ENCODE measurements at regions not wholly inside any gene's neighbourhood (a gene's known extent, or its start where the extent isn't known, plus 50 kb on each side); places are given as distances from the start of the nearest gene placed in this dataset.

DNA sequence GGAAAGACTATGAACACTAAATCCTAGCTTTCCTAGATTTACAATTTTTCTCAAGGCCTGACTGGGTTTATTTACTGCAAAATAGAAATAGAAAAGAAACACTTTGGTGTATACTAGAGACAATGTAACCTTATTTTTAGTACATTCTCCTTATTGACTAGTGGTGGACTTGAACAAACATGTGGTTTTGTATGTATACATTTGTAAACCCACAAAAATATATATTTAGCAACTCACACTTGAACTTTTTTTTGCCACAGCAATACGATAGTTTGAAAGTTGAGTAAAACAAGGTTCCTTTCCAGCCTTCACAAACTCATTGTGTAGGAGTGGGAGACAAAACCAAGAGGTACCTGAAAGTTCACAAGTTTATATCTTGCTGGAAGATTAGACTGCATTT lies 1633.4 kb upstream of the LRRTM1 start:
- no peak for ATAC-seq (ENCODE audit: insufficient read depth, low FRiP score)
- TF ChIP-seq CTCF (IDR thresholded peaks at IDR 0.05; ENCODE audit: control extremely low read depth, extremely low read depth) = no peak
- no peak overlapping the region for H3K27ac ChIP-seq (ENCODE audit: low read depth in 1 of 2, low read length in 1 of 2)
- no peaks in the 10 kb centered on the region for H3K9me3 ChIP-seq (ENCODE audit: control insufficient read depth in 4 of 4, insufficient read depth in 3 of 4, low read length in 3 of 4)
- peaks cover 0 to 8% (median 0%) of the 10 kb centered on the region in 5 donors for H3K4me1 ChIP-seq (ENCODE audit: control insufficient read depth in 5 of 5, insufficient read depth in 5 of 5, low read length in 5 of 5)
- H3K9ac ChIP-seq (ENCODE audit: insufficient read depth in 1 of 2, low read length in 2 of 2) = no peak overlapping the region
- no peak for DNase-seq
- 52 to 75% methylated on average over 1 of the region's 1 CpG for WGBS, 2 donors
- no peaks in the 10 kb centered on the region for H3K27me3 ChIP-seq (ENCODE audit: control insufficient read depth in 3 of 3, insufficient read depth in 3 of 3, low read length in 2 of 3)
- no peak overlapping the region for H3K4me3 ChIP-seq
- no peaks in the 10 kb centered on the region for H3K36me3 ChIP-seq (ENCODE audit: control insufficient read depth in 4 of 4, insufficient read depth in 4 of 4, low read length in 4 of 4)

- Histone ChIP-seq H3K36me3 (ENCODE audit: control insufficient read depth in 4 of 4, insufficient read depth in 4 of 4, low read length in 4 of 4) (no peaks in the 10 kb centered on the region), H3K27me3 (ENCODE audit: control insufficient read depth in 3 of 3, insufficient read depth in 3 of 3, low read length in 2 of 3) (no peaks in the 10 kb centered on the region), H3K27ac (ENCODE audit: low read depth in 1 of 2, low read length in 1 of 2) (no peak overlapping the region), H3K4me3 (no peak overlapping the region), H3K9ac (ENCODE audit: insufficient read depth in 1 of 2, low read length in 2 of 2) (no peak overlapping the region), H3K9me3 (ENCODE audit: control insufficient read depth in 4 of 4, insufficient read depth in 3 of 4, low read length in 3 of 4) (no peaks in the 10 kb centered on the region), H3K4me1 (ENCODE audit: control insufficient read depth in 5 of 5, insufficient read depth in 5 of 5, low read length in 5 of 5) (no peaks in the 10 kb centered on the region)
- 89 to 90% methylated on average over 4 of the region's 4 CpGs for WGBS, 2 donors
- TF ChIP-seq CTCF (IDR thresholded peaks at IDR 0.05; ENCODE audit: control extremely low read depth, extremely low read depth) = no peak
- no peak for DNase-seq
- no peak for ATAC-seq (ENCODE audit: insufficient read depth, low FRiP score)
Observed at GRCh38 chr2:81903534-81903933, 1599.0 kb upstream of the LRRTM1 start.

- DNase-seq (no peak), ATAC-seq (ENCODE audit: insufficient read depth, low FRiP score) (no peak)
- WGBS, 2 donors = 70 to 81% methylated on average over 3 of the region's 3 CpGs
- Histone ChIP-seq H3K27me3 (ENCODE audit: control insufficient read depth in 3 of 3, insufficient read depth in 3 of 3, low read length in 2 of 3) (no peaks in the 10 kb centered on the region), H3K27ac (ENCODE audit: low read depth in 1 of 2, low read length in 1 of 2) (no peak overlapping the region), H3K4me3 (no peak overlapping the region), H3K9ac (ENCODE audit: insufficient read depth in 1 of 2, low read length in 2 of 2) (no peak overlapping the region), H3K4me1 (ENCODE audit: control insufficient read depth in 5 of 5, insufficient read depth in 5 of 5, low read length in 5 of 5) (no peaks in the 10 kb centered on the region), H3K9me3 (ENCODE audit: control insufficient read depth in 4 of 4, insufficient read depth in 3 of 4, low read length in 3 of 4) (no peaks in the 10 kb centered on the region), H3K36me3 (ENCODE audit: control insufficient read depth in 4 of 4, insufficient read depth in 4 of 4, low read length in 4 of 4) (no peaks in the 10 kb centered on the region)
- TF ChIP-seq CTCF (IDR thresholded peaks at IDR 0.05; ENCODE audit: control extremely low read depth, extremely low read depth) = no peak
Observed at GRCh38 chr2:81901017-81901416, 1596.5 kb upstream of the LRRTM1 start.

DNA sequence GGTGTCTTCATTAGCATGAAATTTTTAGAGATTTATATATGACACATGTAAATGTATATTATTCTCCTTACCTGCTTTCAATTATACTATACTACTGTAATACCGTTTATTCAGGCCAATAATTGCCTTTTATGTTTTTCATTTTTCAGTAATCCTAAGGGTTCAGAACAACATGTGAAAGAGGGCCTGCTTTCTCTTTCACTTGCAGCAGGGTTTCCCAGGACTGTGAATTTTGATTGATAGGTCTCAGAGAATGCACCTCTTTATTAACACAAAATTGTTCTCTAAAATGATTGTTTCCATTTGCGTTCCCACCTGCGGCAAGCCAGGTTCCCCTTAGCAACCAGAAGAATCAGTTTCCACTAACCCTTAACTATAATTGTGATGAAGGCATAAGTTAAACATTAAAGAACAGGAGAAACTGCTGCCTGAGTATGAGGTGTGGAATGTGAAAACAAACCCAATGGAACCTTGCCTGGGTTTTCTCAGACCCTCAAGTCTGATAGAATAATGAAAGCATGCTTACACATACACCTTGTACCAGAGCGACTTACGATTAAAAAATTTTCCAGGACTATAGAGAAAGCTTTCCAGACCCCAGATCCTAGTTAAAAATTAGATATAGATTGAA lies 1591.2 kb upstream of the LRRTM1 start:
- WGBS, 2 donors = 70 to 83% methylated on average over 5 of the region's 5 CpGs
- no peaks in the 10 kb centered on the region for H3K9me3 ChIP-seq (ENCODE audit: control insufficient read depth in 4 of 4, insufficient read depth in 3 of 4, low read length in 3 of 4)
- no peaks in the 10 kb centered on the region for H3K4me1 ChIP-seq (ENCODE audit: control insufficient read depth in 5 of 5, insufficient read depth in 5 of 5, low read length in 5 of 5)
- H3K9ac ChIP-seq (ENCODE audit: insufficient read depth in 1 of 2, low read length in 2 of 2) = no peak overlapping the region
- no peaks in the 10 kb centered on the region for H3K27me3 ChIP-seq (ENCODE audit: control insufficient read depth in 3 of 3, insufficient read depth in 3 of 3, low read length in 2 of 3)
- no peaks in the 10 kb centered on the region for H3K36me3 ChIP-seq (ENCODE audit: control insufficient read depth in 4 of 4, insufficient read depth in 4 of 4, low read length in 4 of 4)
- no peak overlapping the region for H3K27ac ChIP-seq (ENCODE audit: low read depth in 1 of 2, low read length in 1 of 2)
- H3K4me3 ChIP-seq = no peak overlapping the region
- ATAC-seq (ENCODE audit: insufficient read depth, low FRiP score) (no peak), DNase-seq (peak; percentile 22 to 74 (median 56))
- TF ChIP-seq CTCF (IDR thresholded peaks at IDR 0.05; ENCODE audit: control extremely low read depth, extremely low read depth) = no peak
